GM21447 (cell line): ENCODE measurements at regions not wholly inside any gene's neighbourhood (a gene's known extent, or its start where the extent isn't known, plus 50 kb on each side); places are given as distances from the start of the nearest gene placed in this dataset.

Experiments
- ATAC-seq: cut with Tn5 transposase; IDR thresholded peaks from one replicate; pipeline ENCODE4 v1.9.1; 2021; ENCODE audit not compliant: unreplicated experiment

DNA sequence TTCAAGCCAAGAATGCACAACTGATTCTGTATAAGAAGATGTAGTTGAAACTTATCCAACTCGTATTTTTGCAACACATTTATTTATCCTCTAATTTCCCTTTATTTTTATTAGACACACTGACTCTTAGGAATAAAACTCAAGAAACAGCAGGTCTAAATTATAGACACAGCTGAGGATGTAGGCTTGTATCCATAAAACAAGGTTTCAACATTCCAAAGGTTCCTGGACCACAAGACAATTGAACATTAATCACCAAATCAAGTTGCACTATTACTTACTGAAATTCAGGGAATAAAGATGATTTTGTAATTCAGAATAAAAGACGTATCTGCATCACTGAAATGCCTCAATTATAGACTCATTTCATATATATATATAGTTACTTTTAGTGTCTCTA lies 683.5 kb upstream of the GRIA3 start:
- ATAC-seq, result no peak

DNA sequence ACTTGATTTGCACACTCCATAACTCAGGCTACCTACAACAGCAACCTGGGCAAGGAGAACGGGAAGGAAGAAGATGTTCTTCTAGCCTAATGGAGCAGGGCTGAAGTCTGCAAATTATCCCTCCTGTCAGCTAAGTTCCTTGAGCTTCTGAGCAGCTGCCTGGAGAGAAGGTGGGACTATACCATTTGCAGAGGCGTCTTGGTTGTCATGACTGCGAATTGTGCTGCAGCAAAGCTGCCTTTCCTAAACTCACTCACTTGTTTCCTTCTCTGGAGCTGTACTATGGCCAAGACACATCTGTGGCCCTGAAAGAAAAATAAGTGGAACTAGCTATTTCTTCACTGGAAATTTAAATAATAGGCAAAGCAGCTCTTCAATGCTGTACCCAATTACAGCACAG lies 682.4 kb upstream of the GRIA3 start:
- ATAC-seq, result no peak

DNA sequence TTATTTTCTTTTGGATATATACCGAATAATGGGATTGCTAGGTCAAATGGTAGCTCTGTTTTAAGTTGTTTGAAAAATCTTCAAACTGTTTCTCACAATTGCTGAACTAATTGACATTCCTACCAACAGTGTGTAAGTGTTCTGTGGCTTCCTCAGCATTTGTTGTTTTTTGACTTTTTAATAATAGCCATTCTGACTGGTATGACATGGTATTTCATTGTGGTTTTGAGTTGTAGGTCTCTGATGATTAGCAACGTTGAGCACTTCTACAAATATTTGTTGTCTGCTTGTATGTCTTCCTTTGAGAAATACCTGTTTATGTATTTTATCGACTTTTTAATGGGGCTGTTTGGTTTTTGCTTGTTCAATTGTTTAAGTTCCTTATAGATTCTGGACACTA lies 680.1 kb upstream of the GRIA3 start:
- no peak for ATAC-seq

DNA sequence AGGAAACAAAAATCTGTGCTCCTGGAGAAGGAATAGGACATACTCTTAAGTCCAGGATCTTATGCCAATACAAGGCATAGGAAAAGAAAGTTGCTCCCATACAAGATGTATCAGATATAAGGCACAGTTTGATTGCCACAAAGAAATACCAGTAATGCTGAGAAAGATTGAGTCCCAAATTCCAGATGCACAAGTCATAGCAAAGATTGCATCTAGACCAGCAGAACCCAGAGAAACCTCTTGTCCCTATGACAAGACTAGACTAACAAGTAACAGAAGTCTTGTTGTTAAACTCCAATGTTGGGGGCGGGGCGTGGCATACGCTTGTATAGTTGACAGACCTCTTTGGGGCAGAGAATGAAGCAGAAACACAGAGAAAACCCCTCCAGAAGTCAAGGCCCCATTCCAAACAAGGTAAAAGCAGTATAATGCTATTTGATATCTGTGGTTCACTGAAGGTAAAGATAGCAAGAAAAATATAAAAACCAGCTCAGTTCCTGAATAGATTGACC lies 671.5 kb upstream of the GRIA3 start:
- no peak for ATAC-seq

DNA sequence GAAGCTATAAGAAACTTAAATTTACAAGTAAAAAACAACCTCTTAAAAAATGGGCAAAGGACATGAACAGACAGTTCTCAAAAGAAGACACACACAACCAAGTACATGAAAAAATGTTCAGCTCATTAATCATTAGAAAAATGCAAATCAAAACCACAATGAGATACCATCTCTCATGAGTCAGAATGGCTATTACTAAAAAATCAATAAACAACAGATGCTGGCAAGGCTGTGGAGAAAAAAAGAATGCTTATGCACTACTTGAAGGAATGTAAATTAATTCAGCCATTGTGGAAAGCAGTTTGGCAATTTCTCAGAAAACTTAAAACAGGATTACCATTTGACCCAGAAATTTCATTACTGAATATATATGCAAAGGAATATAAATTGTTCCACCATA lies 666.3 kb upstream of the GRIA3 start:
- ATAC-seq, result no peak

DNA sequence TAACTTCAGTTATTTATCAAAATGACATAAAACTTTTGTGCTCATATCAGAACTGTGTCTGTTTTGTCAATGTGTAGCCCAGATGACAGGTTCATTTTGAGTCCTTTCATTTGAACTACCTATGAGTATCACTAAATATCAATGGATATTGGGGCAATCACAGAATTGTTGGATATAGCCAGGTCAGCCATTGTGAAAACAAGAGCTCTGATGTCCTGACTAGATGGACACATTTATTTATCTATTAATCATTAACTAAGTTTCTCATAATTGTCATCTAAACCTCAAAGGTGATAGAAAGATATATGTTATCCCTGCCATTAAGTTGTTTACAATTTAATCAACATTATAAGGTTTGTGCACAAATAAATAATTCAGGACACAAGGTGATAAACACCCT lies 638.3 kb upstream of the GRIA3 start:
- ATAC-seq, result no peak

DNA sequence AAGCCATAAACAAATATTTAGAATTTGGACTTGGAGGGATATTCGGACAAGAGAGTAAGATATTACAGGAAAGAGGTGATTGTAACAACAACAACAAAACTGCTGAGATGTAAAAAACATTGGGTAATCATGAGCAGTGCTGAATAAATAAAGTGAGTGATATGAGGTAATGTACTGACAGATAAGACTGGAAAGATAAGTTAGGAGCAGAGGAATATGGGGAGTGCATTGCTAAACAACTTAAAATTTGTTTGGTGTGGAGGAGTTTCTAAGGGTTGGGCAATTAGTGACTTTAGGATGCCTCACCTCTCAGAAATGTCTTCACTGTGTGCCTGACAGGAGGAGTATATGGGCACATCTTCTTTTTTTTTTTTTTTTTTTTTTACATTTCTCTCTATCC lies 637.8 kb upstream of the GRIA3 start:
- ATAC-seq, result no peak

DNA sequence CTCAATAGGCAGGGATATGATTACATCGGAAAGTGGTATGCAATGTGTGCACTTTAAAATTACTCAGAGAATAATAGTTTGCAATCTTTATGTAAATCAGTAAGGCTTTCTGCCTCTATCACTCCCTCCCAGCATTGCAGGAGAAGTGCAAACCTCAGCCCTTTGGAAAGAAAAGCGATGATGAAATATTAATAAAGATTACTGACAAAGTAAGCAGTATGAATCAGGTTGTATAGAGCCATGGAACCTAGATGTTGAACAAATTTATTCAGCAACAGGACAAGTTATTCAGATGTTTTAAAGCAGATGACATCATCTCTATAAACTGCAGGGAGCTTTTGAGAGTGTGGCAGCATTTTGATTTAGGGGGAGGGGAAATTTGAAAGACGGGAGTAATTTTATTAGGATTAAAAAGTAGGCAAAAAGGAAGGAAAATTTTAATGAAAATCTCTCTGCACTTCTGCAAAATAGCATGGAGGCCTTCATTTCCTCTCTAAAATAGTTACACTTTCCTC lies 631.7 kb upstream of the GRIA3 start:
- no peak for ATAC-seq

DNA sequence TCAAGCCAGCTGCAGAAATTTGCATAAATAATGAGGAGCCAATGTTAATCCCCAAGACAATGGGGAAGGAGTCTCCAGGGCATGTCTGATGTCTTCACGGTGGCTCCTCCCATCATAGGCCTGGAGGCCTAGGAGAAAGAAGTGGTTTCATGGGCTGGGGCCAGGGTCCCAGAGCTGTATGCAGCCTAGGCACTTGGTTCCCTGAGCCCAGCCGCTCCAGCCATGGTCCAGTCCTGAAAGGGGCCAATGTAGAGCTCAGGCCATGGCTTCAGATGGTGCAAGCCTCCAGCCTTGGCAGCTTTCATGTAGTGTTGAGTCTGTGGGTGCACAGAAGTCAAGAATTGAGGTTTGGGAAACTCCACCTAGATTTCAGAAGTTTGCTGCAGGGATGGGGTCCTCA lies 628.2 kb upstream of the GRIA3 start:
- ATAC-seq, result no peak

DNA sequence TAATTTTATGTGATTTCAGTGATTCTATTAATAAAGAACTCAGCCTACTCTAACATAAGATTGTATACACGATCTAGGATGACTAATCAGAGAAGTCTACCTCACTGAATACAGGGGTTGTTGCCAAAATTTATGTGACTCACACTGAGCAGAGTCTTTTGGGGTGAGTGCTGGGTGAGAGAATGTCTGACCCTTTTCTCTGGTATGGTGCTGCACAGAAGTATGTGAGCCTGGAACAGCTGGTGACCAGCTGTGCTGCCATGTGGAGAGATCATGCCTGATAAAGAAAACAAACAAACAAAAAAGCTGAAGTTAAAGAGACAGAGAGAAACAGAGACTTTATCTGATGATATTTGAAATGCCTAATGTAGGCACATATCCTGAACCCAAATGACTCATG lies 618.1 kb upstream of the GRIA3 start:
- no peak for ATAC-seq

DNA sequence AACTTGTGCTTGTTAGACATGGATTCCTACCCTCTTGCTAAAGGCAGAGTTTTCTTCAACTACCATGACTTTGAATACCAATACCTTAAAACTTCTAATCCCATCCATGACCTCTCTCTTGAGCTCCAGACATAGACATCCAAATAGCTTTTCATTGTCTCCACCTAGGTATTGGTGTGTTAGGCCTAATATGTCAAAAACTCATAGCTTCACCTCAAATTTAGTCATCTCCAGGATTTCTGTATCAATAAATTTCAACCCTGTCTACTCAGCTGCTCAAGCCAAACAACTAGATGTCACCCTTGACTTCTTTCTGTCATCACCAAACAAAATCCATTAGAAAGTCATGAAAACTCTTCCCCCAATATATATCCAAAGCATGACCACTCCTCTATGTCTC lies 617.7 kb upstream of the GRIA3 start:
- ATAC-seq, result no peak

DNA sequence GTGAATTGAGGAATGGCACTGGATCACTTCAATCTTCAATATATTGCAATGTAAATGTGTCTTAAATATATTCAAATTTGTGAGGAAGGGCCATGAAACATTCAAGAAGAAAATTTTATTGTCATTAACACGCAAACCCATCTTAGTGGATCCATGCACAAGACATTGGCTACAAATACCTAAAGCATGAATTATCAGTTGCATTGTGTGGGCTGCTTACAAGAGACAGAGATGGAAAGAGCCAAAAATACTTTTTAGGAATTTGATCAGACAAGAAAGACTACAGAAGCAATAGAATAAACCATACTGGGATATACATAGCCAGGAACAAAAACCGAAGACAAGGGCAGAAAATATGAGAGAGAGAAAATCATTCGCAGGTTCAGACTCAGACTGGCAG lies 616.2 kb upstream of the GRIA3 start:
- no peak for ATAC-seq

DNA sequence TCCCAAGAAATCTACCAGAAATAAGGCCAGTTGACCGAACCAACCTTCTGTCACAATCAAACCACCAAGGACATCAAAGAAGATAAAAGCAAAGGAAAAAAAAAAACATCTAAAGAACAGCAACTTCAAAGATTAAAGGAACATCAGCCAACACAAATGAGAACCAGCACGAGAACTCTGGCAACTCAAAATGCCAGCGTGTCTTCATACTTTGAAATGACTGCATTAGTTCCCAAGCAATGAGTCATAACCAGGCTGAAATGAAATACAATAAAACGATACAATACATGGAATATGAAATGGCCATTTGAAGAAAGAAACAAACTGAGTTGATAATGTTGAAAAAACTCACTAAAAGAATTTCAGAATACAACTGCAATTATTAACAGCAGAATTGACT lies 611.6 kb upstream of the GRIA3 start:
- no peak for ATAC-seq

DNA sequence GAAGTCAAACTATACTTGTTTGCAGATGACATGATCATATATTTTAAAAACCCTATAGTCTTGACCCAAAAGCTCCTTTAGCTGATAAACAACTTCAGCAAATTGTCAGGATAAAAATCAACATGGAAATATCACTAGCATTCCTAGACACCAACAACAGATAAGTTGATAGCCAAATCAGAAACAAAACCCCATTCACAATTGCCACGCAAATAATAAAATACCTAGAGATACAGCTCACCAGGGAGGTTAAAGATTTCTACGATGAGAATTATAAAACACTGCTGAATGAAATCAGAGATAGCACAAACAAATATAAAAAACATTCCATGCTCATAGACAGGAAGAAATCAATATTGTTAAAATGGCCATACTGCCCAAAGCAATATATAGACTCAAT lies 605.0 kb upstream of the GRIA3 start:
- ATAC-seq, result no peak

DNA sequence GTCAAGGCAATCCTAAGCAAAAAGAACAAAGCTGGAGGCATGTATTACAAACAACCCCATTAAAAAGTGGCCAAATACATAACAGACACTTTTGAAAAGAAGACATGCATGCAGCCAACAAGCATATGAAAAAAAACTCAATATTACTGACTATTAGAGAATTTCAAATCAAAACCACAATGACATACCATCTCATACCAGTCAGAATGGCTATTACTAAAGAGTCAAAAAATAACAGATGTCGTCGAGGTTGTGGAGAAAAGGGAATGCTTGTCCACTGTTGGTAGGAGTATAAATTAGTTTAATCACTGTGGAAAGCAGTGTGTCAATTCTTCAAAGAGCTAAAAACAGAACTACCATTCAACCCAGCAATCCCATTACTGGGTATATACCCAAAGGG lies 604.6 kb upstream of the GRIA3 start:
- no peak for ATAC-seq

DNA sequence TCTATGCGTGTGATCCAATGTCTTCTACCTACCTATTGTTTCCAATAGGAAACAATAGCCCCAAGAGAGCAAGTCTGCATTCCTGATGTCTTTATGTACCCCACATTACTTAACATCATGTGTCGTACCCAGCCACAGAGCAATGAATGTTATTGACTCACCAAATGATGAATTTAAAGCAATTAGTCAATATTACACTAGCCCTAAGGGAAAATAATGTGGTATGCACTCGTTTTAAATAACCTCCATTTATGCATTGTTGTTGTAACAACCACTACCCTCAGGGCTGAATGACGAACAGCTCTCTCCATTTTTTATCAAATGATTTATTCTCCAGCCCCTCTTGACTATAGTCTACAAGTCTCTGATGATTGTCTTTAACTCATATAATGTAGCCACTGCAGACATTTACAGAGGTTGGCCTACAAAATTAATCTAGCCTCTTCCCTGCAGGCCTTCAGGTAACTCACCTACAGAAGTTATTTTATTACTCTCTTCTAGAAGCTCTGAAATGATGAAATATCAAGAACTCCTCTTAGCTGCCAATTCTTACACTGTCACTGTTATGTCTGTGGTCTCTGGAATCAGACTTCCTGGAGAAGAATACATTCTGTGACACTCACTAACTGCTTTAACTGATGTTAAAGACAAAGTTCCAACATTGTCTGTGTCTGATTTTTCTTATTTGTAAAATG lies 601.7 kb upstream of the GRIA3 start:
- ATAC-seq, result no peak

DNA sequence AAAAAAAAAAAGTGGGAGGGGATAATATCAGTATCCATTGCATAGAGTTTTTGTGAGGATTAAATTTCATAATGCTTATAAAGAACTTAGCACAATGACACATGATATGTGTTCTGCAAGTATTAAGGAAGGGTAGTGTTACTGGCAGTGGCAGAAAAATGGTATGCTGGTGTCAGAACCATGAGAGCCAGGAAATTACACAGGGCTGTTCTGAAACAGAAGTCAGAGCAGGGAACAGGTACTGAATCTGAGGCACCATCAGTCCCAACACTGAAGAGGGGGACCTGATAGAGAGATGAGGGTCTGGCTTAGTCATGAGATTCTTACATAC lies 601.1 kb upstream of the GRIA3 start:
- ATAC-seq, result no peak

DNA sequence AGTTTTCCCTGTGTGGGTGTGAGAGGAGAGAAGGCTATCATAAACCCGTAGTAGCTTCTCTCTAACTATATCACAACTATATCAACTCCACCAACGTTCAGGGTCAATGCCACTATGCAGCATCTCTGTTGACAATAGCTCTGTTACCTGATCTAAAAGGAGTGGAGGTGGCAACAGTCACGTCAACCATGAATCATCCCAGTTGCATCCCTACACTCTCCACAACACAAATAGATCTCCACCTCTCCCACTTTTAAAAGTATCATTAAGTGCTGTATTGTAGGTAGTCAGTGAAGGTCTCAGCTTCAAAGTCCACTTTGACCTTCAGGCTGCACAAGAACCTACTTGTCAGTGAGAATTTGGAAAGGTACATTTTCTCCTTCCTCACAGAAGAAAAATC lies 600.5 kb upstream of the GRIA3 start:
- no peak for ATAC-seq

DNA sequence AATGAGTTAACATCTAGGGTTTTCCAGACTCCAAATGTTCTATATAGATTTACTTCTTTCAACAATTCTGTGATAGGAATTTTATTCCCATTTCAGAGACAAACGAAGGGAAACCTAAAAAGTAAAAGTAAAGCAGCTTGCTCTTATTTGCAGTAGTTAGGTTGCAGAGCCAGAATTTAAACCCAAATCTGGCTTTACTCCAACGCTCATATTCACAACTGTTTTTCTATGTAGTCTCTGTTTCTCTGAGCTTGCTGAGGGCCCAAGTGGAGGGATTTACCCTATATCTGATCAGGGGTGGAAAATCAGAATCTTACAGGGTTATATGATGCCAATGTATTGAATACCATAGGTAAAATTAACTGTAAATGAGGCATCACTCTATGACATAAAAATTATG lies 599.1 kb upstream of the GRIA3 start:
- no peak for ATAC-seq

DNA sequence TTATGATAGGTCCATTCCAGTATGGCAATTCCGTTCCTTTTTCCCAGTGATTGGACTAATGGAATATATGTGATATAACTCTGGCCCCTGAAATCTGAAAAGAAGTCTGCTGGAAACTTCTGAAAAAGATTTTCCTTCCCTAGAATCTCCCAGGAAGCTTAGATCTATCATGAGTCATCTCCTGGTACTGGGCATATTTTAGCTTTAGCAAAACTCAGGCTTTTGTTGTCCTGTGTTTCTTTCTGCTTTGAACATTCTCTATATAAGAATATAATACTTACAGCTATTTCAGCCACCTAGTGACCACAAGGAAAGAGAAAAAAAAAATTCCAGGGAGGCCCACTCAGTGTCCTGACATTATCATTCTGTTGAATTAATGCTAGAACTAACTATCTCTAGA lies 597.2 kb upstream of the GRIA3 start:
- ATAC-seq, result no peak

DNA sequence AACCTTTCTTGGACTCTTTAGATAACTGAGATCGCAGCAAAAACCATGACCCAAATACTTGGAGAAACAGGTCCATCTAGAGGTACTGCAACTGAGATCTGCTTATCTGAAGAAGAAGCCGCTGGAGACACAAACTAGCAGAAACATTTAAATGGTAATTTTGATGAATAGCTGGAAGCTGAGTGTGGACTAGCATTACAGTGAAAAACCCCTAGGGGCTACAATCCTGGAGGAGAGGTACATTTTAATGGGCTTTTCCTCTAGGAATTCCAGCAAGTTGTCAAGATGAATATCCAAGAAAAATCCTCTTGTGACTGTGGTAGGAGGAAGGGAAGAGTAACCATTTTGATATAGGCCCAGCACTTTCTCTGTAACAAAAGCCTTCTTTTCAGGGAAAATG lies 592.5 kb upstream of the GRIA3 start:
- no peak for ATAC-seq

DNA sequence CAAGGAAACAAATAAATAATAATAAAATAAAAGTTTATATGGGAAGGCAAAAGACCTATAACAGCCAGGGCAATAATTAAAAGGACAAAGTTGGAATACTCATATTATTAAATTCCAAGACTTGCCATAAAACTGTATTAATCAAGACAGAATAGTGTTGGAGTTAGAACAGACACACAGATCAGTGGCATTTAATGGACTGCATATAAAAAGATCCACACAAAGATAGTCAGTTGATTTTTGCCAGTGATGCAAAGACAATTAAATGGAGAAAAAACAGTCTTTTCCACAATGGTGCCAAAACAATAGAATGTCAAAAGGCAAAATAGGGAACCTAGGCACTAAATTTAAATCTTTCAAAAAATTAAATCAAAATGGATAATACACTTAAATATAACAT lies 587.1 kb upstream of the GRIA3 start:
- ATAC-seq, result no peak

DNA sequence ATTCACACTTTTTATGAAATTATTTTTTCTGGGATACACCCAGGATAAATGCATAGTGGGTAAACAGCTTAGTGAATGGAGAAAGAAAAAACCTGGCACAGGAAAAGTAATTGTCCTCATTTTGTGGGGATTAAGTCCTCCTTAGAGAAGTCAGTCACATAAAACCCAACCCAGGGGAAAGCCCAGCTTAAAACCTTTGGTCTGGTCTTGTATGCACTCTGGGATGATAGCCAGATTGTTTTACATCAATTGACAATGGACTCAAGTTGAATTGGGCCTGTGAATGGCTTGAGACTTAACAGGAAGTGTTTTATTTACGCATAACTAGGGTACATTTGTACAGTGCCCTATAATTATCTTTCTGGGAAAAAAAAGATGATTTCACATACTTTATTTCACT lies 561.3 kb upstream of the GRIA3 start:
- ATAC-seq, result no peak
